IMR-90 (cell line): ENCODE measurements at regions not wholly inside any gene's neighbourhood (a gene's known extent, or its start where the extent isn't known, plus 50 kb on each side); places are given as distances from the start of the nearest gene placed in this dataset.

Experiments used
- ATAC-seq: fragments of 200-7000 bp; cut with Tn5 transposase; 2 replicates; pipeline ENCODE4 v1.9.1; 2020; ENCODE audit warnings: low read depth, mild to moderate bottlenecking, moderate library complexity
- BruUV-seq: library from RNA; stranded (reverse); fragments of 400-500 nt; replicated peaks from 2 replicates; lab custom pipeline; 2021; lab: Mats Ljungman, UMichigan
- CTCF ChIA-PET: fragments of 300-600 bp; formaldehyde crosslinking; extraction: SDS; loops from one replicate; lab custom pipeline; 2021; ENCODE audit warnings: antibody characterized with exemption; lab: Yijun Ruan, JAX
- POLR2A ChIA-PET: fragments of 300-600 bp; sonication (Branson Sonifier 250); formaldehyde crosslinking; loops from one replicate; lab custom pipeline; 2022; ENCODE audit warnings: antibody characterized with exemption; ENCODE audit not compliant: unreplicated experiment; lab: Charles Lee
- DNase-seq: peaks from one replicate; pipeline ENCODE4 v3.0.0; 2013
- H2AFZ ChIP-seq: replicated peaks from 2 replicates; pipeline ENCODE3; 2013; ENCODE audit warnings: low read length, mild to moderate bottlenecking; ENCODE audit not compliant: poor library complexity
- H2AK5ac ChIP-seq: 2 replicates; pipeline ENCODE4 v1.6.1; 2013; ENCODE audit warnings: low read depth, low read length, inconsistent platforms
- H2AK9ac ChIP-seq: replicated peaks from 2 replicates; pipeline ENCODE3; 2013; ENCODE audit warnings: mild to moderate bottlenecking, low read depth, low read length, moderate library complexity; ENCODE audit not compliant: poor library complexity
- H2BK120ac ChIP-seq: 2 replicates; pipeline ENCODE4 v1.6.1; 2013; ENCODE audit warnings: low read depth, low read length, inconsistent platforms
- H2BK15ac ChIP-seq: 3 replicates; pipeline ENCODE4 v1.6.1; 2013; ENCODE audit warnings: low read depth, low read length, inconsistent platforms
- H2BK20ac ChIP-seq: 2 replicates; pipeline ENCODE4 v1.6.1; 2013; ENCODE audit warnings: low read depth, mild to moderate bottlenecking, inconsistent platforms, low read length, moderate library complexity
- H2BK5ac ChIP-seq: 2 replicates; pipeline ENCODE4 v1.6.1; 2013; ENCODE audit warnings: mild to moderate bottlenecking, low read depth, low read length, inconsistent platforms; ENCODE audit not compliant: poor library complexity, severe bottlenecking
- H3K14ac ChIP-seq: replicated peaks from 2 replicates; pipeline ENCODE4 v1.6.1; 2013; ENCODE audit warnings: low read depth, low read length, inconsistent platforms
- H3K18ac ChIP-seq: 2 replicates; pipeline ENCODE4 v1.6.1; 2013; ENCODE audit warnings: low read depth, low read length, control low read depth
- H3K23ac ChIP-seq: 2 replicates; pipeline ENCODE4 v1.6.1; 2013; ENCODE audit warnings: low read depth, low read length, inconsistent platforms
- H3K27ac ChIP-seq: 2 replicates; pipeline ENCODE4 v1.5.1; 2013; ENCODE audit warnings: mild to moderate bottlenecking, control low read depth, low read length; ENCODE audit not compliant: insufficient read depth
- H3K27me3 ChIP-seq: 2 replicates; pipeline ENCODE4 v1.6.1; 2013; ENCODE audit warnings: low read length; ENCODE audit not compliant: control insufficient read depth, insufficient read depth
- H3K36me3 ChIP-seq: 2 replicates; pipeline ENCODE4 v1.6.1; 2013; ENCODE audit warnings: low read length, mixed read lengths; ENCODE audit not compliant: control insufficient read depth, insufficient read depth
- H3K4ac ChIP-seq: 2 replicates; pipeline ENCODE4 v1.6.1; 2013; ENCODE audit warnings: low read depth, low read length, inconsistent platforms
- H3K4me1 ChIP-seq: 2 replicates; pipeline ENCODE4 v1.6.1; 2013; ENCODE audit warnings: low read length, mixed read lengths; ENCODE audit not compliant: control insufficient read depth, insufficient read depth
- H3K4me2 ChIP-seq: 2 replicates; pipeline ENCODE4 v1.6.1; 2013; ENCODE audit warnings: low read depth, mild to moderate bottlenecking, control low read depth, low read length, moderate library complexity
- H3K4me3 ChIP-seq: 2 replicates; pipeline ENCODE4 v1.5.1; 2013; ENCODE audit warnings: low read depth, mild to moderate bottlenecking, control low read depth, low read length, moderate library complexity; ENCODE audit not compliant: insufficient read depth
- H3K56ac ChIP-seq: 2 replicates; pipeline ENCODE4 v1.6.1; 2013; ENCODE audit warnings: low read length, inconsistent platforms; ENCODE audit not compliant: insufficient read depth; ENCODE audit errors: extremely low read depth
- H3K79me1 ChIP-seq, 2 experiments: 2 replicates each; pipeline ENCODE4 v1.6.1; 2013; ENCODE audit warnings: low read length in 2 of 2, inconsistent platforms in 1 of 2, low read depth in 1 of 2
- H3K9ac ChIP-seq: 2 replicates; pipeline ENCODE4 v1.6.1; 2013; ENCODE audit warnings: low read depth, low read length, control low read depth
- H3K9me1 ChIP-seq: 2 replicates; pipeline ENCODE4 v1.6.1; 2013; ENCODE audit warnings: low read length, inconsistent platforms; ENCODE audit not compliant: insufficient read depth
- H3K9me3 ChIP-seq: 2 replicates; pipeline ENCODE4 v1.6.1; 2013; ENCODE audit warnings: low read length; ENCODE audit not compliant: control insufficient read depth, insufficient read depth
- H4K20me1 ChIP-seq: 2 replicates; pipeline ENCODE4 v1.6.1; 2013; ENCODE audit warnings: low read length, inconsistent platforms; ENCODE audit not compliant: insufficient read depth
- H4K5ac ChIP-seq: 2 replicates; pipeline ENCODE4 v1.6.1; 2013; ENCODE audit warnings: mild to moderate bottlenecking, low read depth, low read length, control low read depth
- H4K8ac ChIP-seq, 2 experiments: 2 replicates each; pipeline ENCODE4 v1.6.1; 2013; ENCODE audit warnings: low read depth in 2 of 2, low read length in 2 of 2, control low read depth in 1 of 2, inconsistent platforms in 1 of 2
- H4K91ac ChIP-seq: 2 replicates; pipeline ENCODE4 v1.6.1; 2013; ENCODE audit warnings: low read depth, low read length, inconsistent platforms; ENCODE audit not compliant: insufficient read depth
- CEBPB ChIP-seq: IDR thresholded peaks from 2 replicates; pipeline ENCODE4 v1.6.1; 2012; ENCODE audit warnings: low read depth, low read length, improper control_type of control experiment
- FOS ChIP-seq: fragments of 150-350 bp; IDR thresholded peaks from 2 replicates; pipeline ENCODE4 v1.6.1; 2016; ENCODE audit warnings: low read depth, low read length
- MAFK ChIP-seq: IDR thresholded peaks from 2 replicates; pipeline ENCODE4 v1.6.1; 2012; ENCODE audit warnings: low read depth, low read length, improper control_type of control experiment
- RAD21 ChIP-seq: IDR thresholded peaks from 2 replicates; pipeline ENCODE4 v1.6.1; 2012; ENCODE audit warnings: low read length, improper control_type of control experiment
- RCOR1 ChIP-seq: IDR thresholded peaks from 2 replicates; pipeline ENCODE4 v1.6.1; 2012; ENCODE audit warnings: mild to moderate bottlenecking, low read length, improper control_type of control experiment; ENCODE audit not compliant: insufficient replicate concordance
- WGBS, 2 experiments: methylation state at CpG; one replicate each; pipeline versions ENCODE4 v1.1.5 to v1.1.7; 2013; ENCODE audit warnings: missing lambda C conversion rate in 2 of 2; ENCODE audit not compliant: insufficient read length in 1 of 2; ENCODE audit errors: extremely low coverage in 2 of 2; 5-methylcytosine and 5-hydroxymethylcytosine counted together
- dilution Hi-C: fragments of 300-500 bp; cut with HindIII; formaldehyde crosslinking; loops from one replicate; pipeline ENCODE4 v1.14.3; 2018; ENCODE audit warnings: low sequenced_read_pairs; ENCODE audit not compliant: unreplicated experiment
- in situ Hi-C: fragments of 300-500 bp; cut with MboI; formaldehyde crosslinking; loops from 3 replicates; pipeline ENCODE4 v1.14.3; 2019; ENCODE audit warnings: low sequenced_read_pairs, inconsistent platforms, mixed read lengths
- intact Hi-C: fragments of 100-400 bp; cut with micrococcal nuclease; formaldehyde crosslinking; loops from 2 replicates; pipeline ENCODE4 v1.10.0; 2022
- TF ChIP-seq, protein P1 (sequence below): fragments of 150-350 bp; IDR thresholded peaks from 2 replicates; pipeline ENCODE4 v1.6.1; 2017; ENCODE audit warnings: mild to moderate bottlenecking, antibody characterized with exemption, low read length, low read depth
- TF ChIP-seq, protein P2 (sequence below): fragments of 150-350 bp; IDR thresholded peaks from 2 replicates; pipeline ENCODE4 v1.6.1; 2016; ENCODE audit warnings: low read depth, mild to moderate bottlenecking, low read length, moderate library complexity, borderline replicate concordance

DNA sequence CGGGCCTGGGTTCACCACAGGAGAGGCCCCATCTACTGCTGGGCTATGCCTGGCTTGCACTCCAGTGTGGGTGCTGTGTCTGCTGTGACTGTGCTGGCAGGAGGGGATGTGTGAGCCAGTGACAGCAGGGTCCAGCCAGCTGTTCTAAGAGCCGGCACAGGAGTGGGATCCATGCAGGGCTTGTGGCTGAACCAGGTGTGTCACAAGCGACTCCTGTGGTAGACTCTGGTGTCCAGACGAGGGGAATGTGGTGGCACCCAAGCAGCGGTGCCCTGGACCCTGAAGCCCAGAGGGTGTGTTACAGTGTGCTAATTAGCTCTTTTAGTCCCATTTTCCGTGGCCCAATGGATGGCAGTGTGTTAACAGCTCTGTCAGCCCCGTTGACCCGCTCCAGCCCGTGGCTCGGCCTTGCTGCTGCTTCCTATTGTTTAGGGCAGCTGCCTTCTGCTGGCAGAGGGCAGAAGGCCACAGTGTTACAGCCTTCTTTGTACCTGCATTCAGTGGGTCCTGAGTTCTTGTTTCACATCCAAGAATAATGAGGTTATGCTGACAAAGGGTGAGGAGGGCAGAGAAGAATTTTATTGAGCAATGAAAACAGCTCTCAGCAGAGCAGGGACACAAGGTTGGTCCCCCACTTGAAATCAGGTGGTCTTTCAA lies 78.5 kb upstream of the RNU6-1 start:
- H2AK5ac ChIP-seq: no peak overlapping the region
- H3K9ac ChIP-seq: no peak overlapping the region
- no peak overlapping the region for H2BK15ac ChIP-seq
- CTCF ChIA-PET: no interaction called here
- H3K36me3 ChIP-seq: no peaks in the 10 kb centered on the region
- H4K20me1 ChIP-seq: no peaks in the 10 kb centered on the region
- intact Hi-C loops: no loop called here
- dilution Hi-C loops: no loop called here
- H3K18ac ChIP-seq: no peak overlapping the region; the same call in 1 of the 2 replicates
- H2BK120ac ChIP-seq: no peak overlapping the region
- no peak overlapping the region for H3K4me2 ChIP-seq
- H4K5ac ChIP-seq: no peak overlapping the region; the same call in 1 of the 2 replicates
- H3K27me3 ChIP-seq: no peaks in the 10 kb centered on the region
- 94% methylated on average over 9 of the region's 10 CpGs; no CpG with 5 or more reads in 1 of the 2 experiments for WGBS, 2 experiments
- H2BK20ac ChIP-seq: no peak overlapping the region
- in situ Hi-C loops: no loop called here
- no peak overlapping the region for H2AK9ac ChIP-seq
- H3K4ac ChIP-seq: no peak overlapping the region
- no peaks in the 10 kb centered on the region; the same call in 1 of the 2 replicates for H3K9me1 ChIP-seq
- H2BK5ac ChIP-seq: no peak overlapping the region
- H3K56ac ChIP-seq: no peak overlapping the region
- DNase-seq (no peak), ATAC-seq (no peak)
- no peak overlapping the region; the same call in 1 of the 2 replicates for H3K27ac ChIP-seq
- no TSS peak for BruUV-seq
- POLR2A ChIA-PET: no interaction called here
- peaks cover 19% of the 10 kb centered on the region for H3K4me1 ChIP-seq
- TF ChIP-seq, protein P1, sequence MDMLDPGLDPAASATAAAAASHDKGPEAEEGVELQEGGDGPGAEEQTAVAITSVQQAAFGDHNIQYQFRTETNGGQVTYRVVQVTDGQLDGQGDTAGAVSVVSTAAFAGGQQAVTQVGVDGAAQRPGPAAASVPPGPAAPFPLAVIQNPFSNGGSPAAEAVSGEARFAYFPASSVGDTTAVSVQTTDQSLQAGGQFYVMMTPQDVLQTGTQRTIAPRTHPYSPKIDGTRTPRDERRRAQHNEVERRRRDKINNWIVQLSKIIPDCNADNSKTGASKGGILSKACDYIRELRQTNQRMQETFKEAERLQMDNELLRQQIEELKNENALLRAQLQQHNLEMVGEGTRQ: no peak
- no peak for TF ChIP-seq MAFK
- TF ChIP-seq, protein P2, sequence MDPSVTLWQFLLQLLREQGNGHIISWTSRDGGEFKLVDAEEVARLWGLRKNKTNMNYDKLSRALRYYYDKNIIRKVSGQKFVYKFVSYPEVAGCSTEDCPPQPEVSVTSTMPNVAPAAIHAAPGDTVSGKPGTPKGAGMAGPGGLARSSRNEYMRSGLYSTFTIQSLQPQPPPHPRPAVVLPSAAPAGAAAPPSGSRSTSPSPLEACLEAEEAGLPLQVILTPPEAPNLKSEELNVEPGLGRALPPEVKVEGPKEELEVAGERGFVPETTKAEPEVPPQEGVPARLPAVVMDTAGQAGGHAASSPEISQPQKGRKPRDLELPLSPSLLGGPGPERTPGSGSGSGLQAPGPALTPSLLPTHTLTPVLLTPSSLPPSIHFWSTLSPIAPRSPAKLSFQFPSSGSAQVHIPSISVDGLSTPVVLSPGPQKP: no peak
- no peak for TF ChIP-seq FOS
- TF ChIP-seq RCOR1: no peak
- TF ChIP-seq RAD21: no peak
- no peak for TF ChIP-seq CEBPB
- H3K4me3 ChIP-seq: no peak overlapping the region
- no peak overlapping the region for H3K23ac ChIP-seq
- peaks cover 3% of the 10 kb centered on the region for H3K9me3 ChIP-seq
- H3K14ac ChIP-seq: no peak overlapping the region
- no peak overlapping the region for H4K91ac ChIP-seq
- H2AFZ ChIP-seq: no peak overlapping the region
- H4K8ac ChIP-seq: no peak overlapping the region
- H3K79me1 ChIP-seq: no peaks in the 10 kb centered on the region
